Vagina (tissue), 2 donors: ENCODE measurements at regions not wholly inside any gene's neighbourhood (a gene's known extent, or its start where the extent isn't known, plus 50 kb on each side); places are given as distances from the start of the nearest gene placed in this dataset.

Experiments used
- POLR2A ChIP-seq, 2 donors: fragments of 450-650 bp; IDR thresholded peaks; one replicate each; pipeline ENCODE4 v1.6.1; 2017; ENCODE audit warnings: antibody characterized with exemption in 2 of 2, mild to moderate bottlenecking in 2 of 2, moderate library complexity in 2 of 2
- POLR2AphosphoS5 ChIP-seq, 2 donors: sonication (generic); formaldehyde crosslinking; IDR thresholded peaks; one replicate each; pipeline ENCODE4 v1.9.0; 2017; ENCODE audit warnings: antibody characterized with exemption in 2 of 2, mild to moderate bottlenecking in 2 of 2, low read depth in 1 of 2; ENCODE audit not compliant: insufficient read depth in 1 of 2
- TF ChIP-seq, protein P1 (sequence below), 3 experiments: fragments of 450-650 bp in 2 of 3; fragments of 200-600 bp in 1 of 3; sonication (generic) in 1 of 3; IDR thresholded peaks; one replicate each; pipeline ENCODE4 v1.5.1; 2017 to 2019; ENCODE audit warnings: antibody characterized with exemption in 3 of 3, mild to moderate bottlenecking in 2 of 3, moderate library complexity in 2 of 3

GRCh38 chr3:184639351-184639750 is 72.5 kb downstream of the MAGEF1 start:
- TF ChIP-seq, protein P1, sequence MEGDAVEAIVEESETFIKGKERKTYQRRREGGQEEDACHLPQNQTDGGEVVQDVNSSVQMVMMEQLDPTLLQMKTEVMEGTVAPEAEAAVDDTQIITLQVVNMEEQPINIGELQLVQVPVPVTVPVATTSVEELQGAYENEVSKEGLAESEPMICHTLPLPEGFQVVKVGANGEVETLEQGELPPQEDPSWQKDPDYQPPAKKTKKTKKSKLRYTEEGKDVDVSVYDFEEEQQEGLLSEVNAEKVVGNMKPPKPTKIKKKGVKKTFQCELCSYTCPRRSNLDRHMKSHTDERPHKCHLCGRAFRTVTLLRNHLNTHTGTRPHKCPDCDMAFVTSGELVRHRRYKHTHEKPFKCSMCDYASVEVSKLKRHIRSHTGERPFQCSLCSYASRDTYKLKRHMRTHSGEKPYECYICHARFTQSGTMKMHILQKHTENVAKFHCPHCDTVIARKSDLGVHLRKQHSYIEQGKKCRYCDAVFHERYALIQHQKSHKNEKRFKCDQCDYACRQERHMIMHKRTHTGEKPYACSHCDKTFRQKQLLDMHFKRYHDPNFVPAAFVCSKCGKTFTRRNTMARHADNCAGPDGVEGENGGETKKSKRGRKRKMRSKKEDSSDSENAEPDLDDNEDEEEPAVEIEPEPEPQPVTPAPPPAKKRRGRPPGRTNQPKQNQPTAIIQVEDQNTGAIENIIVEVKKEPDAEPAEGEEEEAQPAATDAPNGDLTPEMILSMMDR (IDR thresholded peaks at IDR 0.05), result no peak
- TF ChIP-seq POLR2A (IDR thresholded peaks at IDR 0.05) (no peak), POLR2AphosphoS5 (IDR thresholded peaks at IDR 0.05; ENCODE audit: insufficient read depth in 1 of 2, low read depth in 1 of 2) (no peak)
